ENCODE measurements at regions not wholly inside any gene's neighbourhood (a gene's known extent, or its start where the extent isn't known, plus 50 kb on each side); places are given as distances from the start of the nearest gene placed in this dataset.

DNA sequence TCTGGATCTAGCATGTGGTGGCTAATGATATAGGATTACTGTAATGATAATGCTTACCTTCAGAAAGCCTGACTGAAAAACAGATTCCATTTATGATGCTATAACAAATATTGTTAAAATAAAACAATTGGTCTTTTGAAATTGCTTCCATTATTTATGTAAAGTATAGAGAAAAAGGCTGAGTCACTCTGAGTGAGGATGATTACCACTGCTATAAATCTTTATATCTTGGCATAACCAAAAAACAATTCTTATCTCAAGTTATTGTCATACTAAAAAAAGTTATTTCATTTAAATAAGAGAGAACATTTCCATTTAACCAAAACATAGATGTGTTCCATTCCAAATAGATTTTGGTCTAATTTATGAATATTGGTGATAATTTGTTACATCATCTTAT, 53.0 kb upstream of the DST start:
- no peak for DNase-seq (ENCODE audit: unreplicated experiment)
- POLR2A ChIA-PET: interaction anchor here (3.8 to 14.1 kb wide), 3 partner anchors 50 to 78 kb away, joined by 18 to 219 read pairs (median 163); partner anchors contain the start of gene DST
- CTCF ChIA-PET: interaction anchor here (2.4 kb wide), 1 partner anchor 12 kb away, joined by 5 read pairs; no protein-coding TSS in a partner anchor
- no peak overlapping the region for H3K4me3 Mint-ChIP-seq (ENCODE audit: unreplicated experiment)
- H3K9me3 Mint-ChIP-seq (ENCODE audit: unreplicated experiment): no peaks in the 10 kb centered on the region
- intact Hi-C loops (cut with micrococcal nuclease): no loop called here
- TF ChIP-seq, protein P1, sequence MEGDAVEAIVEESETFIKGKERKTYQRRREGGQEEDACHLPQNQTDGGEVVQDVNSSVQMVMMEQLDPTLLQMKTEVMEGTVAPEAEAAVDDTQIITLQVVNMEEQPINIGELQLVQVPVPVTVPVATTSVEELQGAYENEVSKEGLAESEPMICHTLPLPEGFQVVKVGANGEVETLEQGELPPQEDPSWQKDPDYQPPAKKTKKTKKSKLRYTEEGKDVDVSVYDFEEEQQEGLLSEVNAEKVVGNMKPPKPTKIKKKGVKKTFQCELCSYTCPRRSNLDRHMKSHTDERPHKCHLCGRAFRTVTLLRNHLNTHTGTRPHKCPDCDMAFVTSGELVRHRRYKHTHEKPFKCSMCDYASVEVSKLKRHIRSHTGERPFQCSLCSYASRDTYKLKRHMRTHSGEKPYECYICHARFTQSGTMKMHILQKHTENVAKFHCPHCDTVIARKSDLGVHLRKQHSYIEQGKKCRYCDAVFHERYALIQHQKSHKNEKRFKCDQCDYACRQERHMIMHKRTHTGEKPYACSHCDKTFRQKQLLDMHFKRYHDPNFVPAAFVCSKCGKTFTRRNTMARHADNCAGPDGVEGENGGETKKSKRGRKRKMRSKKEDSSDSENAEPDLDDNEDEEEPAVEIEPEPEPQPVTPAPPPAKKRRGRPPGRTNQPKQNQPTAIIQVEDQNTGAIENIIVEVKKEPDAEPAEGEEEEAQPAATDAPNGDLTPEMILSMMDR (IDR thresholded peaks at IDR 0.05; ENCODE audit: unreplicated experiment): no peak
- H3K27ac Mint-ChIP-seq (ENCODE audit: low read depth, unreplicated experiment): peak overlapping the region; percentile 4
- H3K36me3 Mint-ChIP-seq (ENCODE audit: insufficient read depth, unreplicated experiment): peaks cover 10% of the 10 kb centered on the region
- H3K27me3 Mint-ChIP-seq (ENCODE audit: insufficient read depth, unreplicated experiment): no peaks in the 10 kb centered on the region
- BruUV-seq (replicated peaks): no TSS peak
- peaks cover 29% of the 10 kb centered on the region for H3K4me1 Mint-ChIP-seq (ENCODE audit: insufficient read depth, unreplicated experiment)

DNA sequence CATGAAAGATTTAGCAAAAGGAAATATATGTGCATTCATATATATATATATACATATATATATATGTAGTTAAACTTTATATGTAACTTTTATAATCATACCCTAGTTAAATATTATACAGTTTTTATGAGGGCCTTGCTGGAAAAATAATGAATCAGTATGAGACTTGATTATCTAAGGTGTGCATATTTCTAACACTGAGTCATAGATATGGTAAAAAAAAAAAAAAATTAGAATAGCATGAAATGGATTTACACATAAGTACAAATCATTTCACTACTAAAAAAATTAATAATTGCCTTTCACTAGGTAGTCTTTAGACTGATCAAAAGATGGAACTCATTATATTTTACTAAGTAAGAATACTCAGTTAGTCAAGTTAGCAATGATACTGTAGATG, 51.3 kb upstream of the DST start:
- peaks cover 10% of the 10 kb centered on the region for H3K36me3 Mint-ChIP-seq (ENCODE audit: insufficient read depth, unreplicated experiment)
- no peak overlapping the region for H3K4me3 Mint-ChIP-seq (ENCODE audit: unreplicated experiment)
- TF ChIP-seq, protein P1 (IDR thresholded peaks at IDR 0.05; ENCODE audit: unreplicated experiment): no peak
- intact Hi-C loops (cut with micrococcal nuclease): no loop called here
- H3K9me3 Mint-ChIP-seq (ENCODE audit: unreplicated experiment): no peaks in the 10 kb centered on the region
- no TSS peak for BruUV-seq (replicated peaks)
- POLR2A ChIA-PET: interaction anchor here (0.6 to 14.1 kb wide), 20 partner anchors 9 to 157 kb away, joined by 3 to 395 read pairs (median 6); partner anchors contain the start of gene DST
- H3K27ac Mint-ChIP-seq (ENCODE audit: low read depth, unreplicated experiment): no peak overlapping the region
- CTCF ChIA-PET: interaction anchor here (0.6 to 2.3 kb wide), 6 partner anchors 13 to 153 kb away, joined by 3 to 7 read pairs (median 4); no protein-coding TSS in a partner anchor
- DNase-seq (ENCODE audit: unreplicated experiment): no peak
- H3K4me1 Mint-ChIP-seq (ENCODE audit: insufficient read depth, unreplicated experiment): peaks cover 44% of the 10 kb centered on the region
- no peaks in the 10 kb centered on the region for H3K27me3 Mint-ChIP-seq (ENCODE audit: insufficient read depth, unreplicated experiment)

- intact Hi-C loops (cut with micrococcal nuclease): loop anchor here (1.0 kb wide), 1 partner anchor 50 kb away; no protein-coding TSS in a partner anchor
- Mint-ChIP-seq H3K9me3 (ENCODE audit: unreplicated experiment) (no peaks in the 10 kb centered on the region), H3K27ac (ENCODE audit: low read depth, unreplicated experiment) (peak overlapping the region; percentile 97), H3K4me1 (ENCODE audit: insufficient read depth, unreplicated experiment) (peaks cover 51% of the 10 kb centered on the region), H3K36me3 (ENCODE audit: insufficient read depth, unreplicated experiment) (peaks cover 6% of the 10 kb centered on the region), H3K4me3 (ENCODE audit: unreplicated experiment) (peak overlapping the region; percentile 77), H3K27me3 (ENCODE audit: insufficient read depth, unreplicated experiment) (no peaks in the 10 kb centered on the region)
- peak; percentile 91 for DNase-seq (ENCODE audit: unreplicated experiment)
- BruUV-seq (replicated peaks): no TSS peak
- TF ChIP-seq, protein P1 (IDR thresholded peaks at IDR 0.05; ENCODE audit: unreplicated experiment): no peak
- ChIA-PET POLR2A (interaction anchor here (0.6 to 14.1 kb wide), 38 partner anchors 10 to 396 kb away, joined by 3 to 395 read pairs (median 6); partner anchors contain the start of gene DST), CTCF (interaction anchor here (0.6 to 2.3 kb wide), 16 partner anchors 10 to 400 kb away, joined by 3 to 7 read pairs (median 3); partner anchors contain the start of gene DST)
Measured at GRCh38 chr6:56693246-56693607, 50.5 kb upstream of the DST start.

- peak; percentile 59 for DNase-seq (ENCODE audit: unreplicated experiment)
- Mint-ChIP-seq H3K27me3 (ENCODE audit: insufficient read depth, unreplicated experiment) (no peaks in the 10 kb centered on the region), H3K4me1 (ENCODE audit: insufficient read depth, unreplicated experiment) (peaks cover 51% of the 10 kb centered on the region), H3K9me3 (ENCODE audit: unreplicated experiment) (no peaks in the 10 kb centered on the region), H3K36me3 (ENCODE audit: insufficient read depth, unreplicated experiment) (peaks cover 6% of the 10 kb centered on the region), H3K27ac (ENCODE audit: low read depth, unreplicated experiment) (peak overlapping the region; percentile 97), H3K4me3 (ENCODE audit: unreplicated experiment) (peak overlapping the region; percentile 77)
- POLR2A ChIA-PET: interaction anchor here (0.6 to 14.1 kb wide), 34 partner anchors 9 to 397 kb away, joined by 3 to 395 read pairs (median 6); partner anchors contain the start of gene DST
- CTCF ChIA-PET: interaction anchor here (0.6 to 2.3 kb wide), 14 partner anchors 9 to 399 kb away, joined by 3 to 7 read pairs (median 3); partner anchors contain the start of gene DST
- intact Hi-C loops (cut with micrococcal nuclease): loop anchor here (1.0 kb wide), 1 partner anchor 49 kb away; no protein-coding TSS in a partner anchor
- TF ChIP-seq, protein P1 (IDR thresholded peaks at IDR 0.05; ENCODE audit: unreplicated experiment): no peak
- TSS peak; percentile 59 for BruUV-seq (replicated peaks)
Measured at GRCh38 chr6:56692523-56693245, 50.0 kb upstream of the DST start.

Data from MCF 10A (cell line).